DOHH2 (cell line): ENCODE measurements at regions not wholly inside any gene's neighbourhood (a gene's known extent, or its start where the extent isn't known, plus 50 kb on each side); places are given as distances from the start of the nearest gene placed in this dataset.
"Not testable (repeated sequence)": the region's sequence is repeated elsewhere in the genome, so short reads cannot be mapped to it uniquely, and the experiment has no call there.

Experiments used
- H3F3A ChIP-seq: fragments of 200-600 bp; sonication (generic), shearing (Covaris generic); 2 replicates; pipeline ENCODE4 v1.6.0; 2016; ENCODE audit warnings: antibody characterized with exemption, mild to moderate bottlenecking; ENCODE audit not compliant: control insufficient read depth, insufficient read depth
- H3K27ac ChIP-seq: fragments of 200-600 bp; sonication (generic); 2 replicates; pipeline ENCODE4 v1.5.1; 2014; ENCODE audit warnings: low read depth, mild to moderate bottlenecking, low read length, moderate library complexity
- H3K27me3 ChIP-seq: fragments of 200-600 bp; sonication (generic); 2 replicates; pipeline ENCODE4 v1.6.1; 2014; ENCODE audit warnings: mild to moderate bottlenecking, low read length, mixed read lengths; ENCODE audit not compliant: control insufficient read depth
- H3K36me3 ChIP-seq: fragments of 200-600 bp; sonication (generic); 2 replicates; pipeline ENCODE4 v1.6.1; 2014; ENCODE audit warnings: mild to moderate bottlenecking, low read length, moderate library complexity, mixed read lengths; ENCODE audit not compliant: control insufficient read depth
- H3K4me1 ChIP-seq: fragments of 200-600 bp; sonication (generic); 2 replicates; pipeline ENCODE4 v1.6.1; 2014; ENCODE audit warnings: mild to moderate bottlenecking, low read length, mixed read lengths; ENCODE audit not compliant: control insufficient read depth
- H3K4me2 ChIP-seq: fragments of 200-600 bp; sonication (generic); 2 replicates; pipeline ENCODE4 v1.6.0; 2014; ENCODE audit warnings: mild to moderate bottlenecking, low read length, moderate library complexity
- H3K4me3 ChIP-seq: fragments of 200-600 bp; sonication (generic); 2 replicates; pipeline ENCODE4 v1.5.1; 2014; ENCODE audit warnings: mild to moderate bottlenecking, low read length, mixed read lengths
- H3K79me2 ChIP-seq: fragments of 200-600 bp; sonication (generic); 2 replicates; pipeline ENCODE4 v1.6.1; 2014; ENCODE audit warnings: mild to moderate bottlenecking, low read length, mixed read lengths; ENCODE audit not compliant: control insufficient read depth
- H3K9me2 ChIP-seq: fragments of 200-600 bp; sonication (generic); replicated peaks from 2 replicates; pipeline ENCODE4 v1.6.1; 2014; ENCODE audit warnings: mild to moderate bottlenecking, low read length, mixed read lengths; ENCODE audit not compliant: control insufficient read depth
- H3K9me3 ChIP-seq: fragments of 200-600 bp; sonication (generic); 2 replicates; pipeline ENCODE4 v1.6.1; 2014; ENCODE audit warnings: antibody characterized with exemption, low read length, mixed read lengths; ENCODE audit not compliant: control insufficient read depth, insufficient read depth
- H4K20me1 ChIP-seq: fragments of 200-600 bp; sonication (generic); 2 replicates; pipeline ENCODE4 v1.6.0; 2014; ENCODE audit warnings: low read depth, mild to moderate bottlenecking, antibody characterized with exemption, low read length, moderate library complexity; ENCODE audit not compliant: control insufficient read depth, insufficient read depth
- EZH2phosphoT487 ChIP-seq: fragments of 200-600 bp; sonication (generic); IDR thresholded peaks from 2 replicates; pipeline ENCODE4 v1.6.1; 2017; ENCODE audit warnings: borderline replicate concordance, mild to moderate bottlenecking, antibody characterized with exemption, low read length, moderate library complexity, mixed read lengths
- TF ChIP-seq, protein P1 (sequence below): fragments of 200-600 bp; sonication (generic); IDR thresholded peaks from one replicate; pipeline ENCODE4 v1.5.1; 2014; ENCODE audit warnings: antibody characterized with exemption, mild to moderate bottlenecking, low read depth, low read length; ENCODE audit not compliant: poor library complexity, severe bottlenecking

DNA sequence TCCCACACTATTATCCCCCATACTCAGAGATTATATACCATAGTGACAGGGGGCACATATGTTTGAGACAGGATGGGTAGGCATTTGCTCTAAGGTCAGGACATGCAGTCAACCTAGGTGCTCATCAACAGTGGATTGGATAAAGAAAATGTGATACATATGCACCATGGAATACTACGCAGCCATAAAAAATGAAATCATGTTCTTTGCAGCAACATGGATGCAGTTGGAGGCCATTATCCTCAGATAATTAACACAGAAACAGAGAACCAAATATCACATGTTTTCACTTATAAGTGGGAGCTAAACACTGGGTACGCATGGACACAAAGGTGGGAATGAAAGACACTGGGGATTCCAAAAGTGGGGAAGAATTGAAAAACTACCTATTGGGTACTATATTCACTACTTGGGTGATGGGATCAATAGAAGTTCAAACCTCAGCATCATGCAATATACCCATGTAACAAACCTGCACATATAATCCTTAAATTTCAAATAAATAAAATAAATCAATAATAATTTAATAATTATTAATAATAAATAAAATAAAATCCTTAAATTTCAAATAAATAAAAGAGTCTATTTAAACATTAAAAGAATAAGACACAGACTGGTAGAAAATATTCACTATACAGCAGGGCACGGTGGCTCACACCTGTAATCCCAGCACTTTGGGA lies 160.1 kb upstream of the CNOT2 start:
- H3K4me1 ChIP-seq = peaks cover 14% of the 10 kb centered on the region
- no peak overlapping the region for H3K4me2 ChIP-seq
- no peaks in the 10 kb centered on the region for H3K9me3 ChIP-seq
- no peaks in the 10 kb centered on the region for H3K36me3 ChIP-seq
- no peaks in the 10 kb centered on the region for H4K20me1 ChIP-seq
- H3K4me3 ChIP-seq = no peak overlapping the region
- H3K27me3 ChIP-seq = no peaks in the 10 kb centered on the region
- H3K27ac ChIP-seq = no peak overlapping the region
- no peaks in the 10 kb centered on the region for H3K79me2 ChIP-seq
- H3F3A ChIP-seq = no peaks in the 10 kb centered on the region
- no peaks in the 10 kb centered on the region for H3K9me2 ChIP-seq
- no peak for TF ChIP-seq EZH2phosphoT487
- TF ChIP-seq, protein P1, sequence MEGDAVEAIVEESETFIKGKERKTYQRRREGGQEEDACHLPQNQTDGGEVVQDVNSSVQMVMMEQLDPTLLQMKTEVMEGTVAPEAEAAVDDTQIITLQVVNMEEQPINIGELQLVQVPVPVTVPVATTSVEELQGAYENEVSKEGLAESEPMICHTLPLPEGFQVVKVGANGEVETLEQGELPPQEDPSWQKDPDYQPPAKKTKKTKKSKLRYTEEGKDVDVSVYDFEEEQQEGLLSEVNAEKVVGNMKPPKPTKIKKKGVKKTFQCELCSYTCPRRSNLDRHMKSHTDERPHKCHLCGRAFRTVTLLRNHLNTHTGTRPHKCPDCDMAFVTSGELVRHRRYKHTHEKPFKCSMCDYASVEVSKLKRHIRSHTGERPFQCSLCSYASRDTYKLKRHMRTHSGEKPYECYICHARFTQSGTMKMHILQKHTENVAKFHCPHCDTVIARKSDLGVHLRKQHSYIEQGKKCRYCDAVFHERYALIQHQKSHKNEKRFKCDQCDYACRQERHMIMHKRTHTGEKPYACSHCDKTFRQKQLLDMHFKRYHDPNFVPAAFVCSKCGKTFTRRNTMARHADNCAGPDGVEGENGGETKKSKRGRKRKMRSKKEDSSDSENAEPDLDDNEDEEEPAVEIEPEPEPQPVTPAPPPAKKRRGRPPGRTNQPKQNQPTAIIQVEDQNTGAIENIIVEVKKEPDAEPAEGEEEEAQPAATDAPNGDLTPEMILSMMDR = no peak

DNA sequence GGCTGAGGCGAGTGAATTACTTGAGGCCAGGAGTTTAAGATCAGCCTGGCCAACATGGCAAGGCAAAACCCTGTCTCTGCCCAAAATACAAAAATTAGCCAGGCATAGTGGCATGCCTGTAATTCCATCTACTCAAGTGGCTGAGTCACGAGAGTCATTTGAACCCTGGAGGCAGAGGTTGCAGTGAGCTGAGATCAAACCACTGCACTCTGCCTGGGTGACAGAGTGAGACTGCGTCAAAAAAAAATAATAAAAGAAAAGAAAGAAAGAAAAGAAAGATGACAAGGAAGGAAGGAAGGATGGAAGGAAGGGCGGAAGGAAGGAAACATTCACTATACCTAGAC lies 159.6 kb upstream of the CNOT2 start:
- Histone ChIP-seq H3K36me3 (no peaks in the 10 kb centered on the region), H3K9me3 (no peaks in the 10 kb centered on the region), H3K79me2 (no peaks in the 10 kb centered on the region), H3F3A (no peaks in the 10 kb centered on the region), H4K20me1 (no peaks in the 10 kb centered on the region), H3K9me2 (no peaks in the 10 kb centered on the region), H3K27ac (no peak overlapping the region), H3K4me3 (no peak overlapping the region), H3K4me2 (no peak overlapping the region), H3K27me3 (no peaks in the 10 kb centered on the region), H3K4me1 (peaks cover 14% of the 10 kb centered on the region)
- TF ChIP-seq, protein P1 = no peak
- no peak for TF ChIP-seq EZH2phosphoT487

DNA sequence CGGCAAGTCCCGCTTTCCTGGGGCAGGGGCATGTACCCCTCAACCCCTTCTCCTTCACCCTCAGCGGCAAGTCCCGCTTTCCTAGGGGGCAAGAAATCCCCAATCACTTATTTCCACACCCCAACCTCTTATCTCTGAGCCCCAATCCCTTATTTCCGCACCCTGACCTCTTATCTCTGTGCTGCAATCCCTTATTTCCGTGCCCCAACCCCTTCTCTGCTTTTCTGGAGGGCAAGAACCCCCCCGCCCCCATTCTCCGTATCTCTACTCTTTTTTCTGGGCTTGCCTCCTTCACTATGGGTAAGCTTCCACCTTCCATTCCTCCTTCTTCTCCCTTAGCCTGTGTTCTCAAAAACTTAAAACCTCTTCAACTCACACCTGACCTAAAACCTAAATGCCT lies 156.9 kb upstream of the CNOT2 start:
- not testable (repeated sequence) for H3K4me3 ChIP-seq, H3K36me3 ChIP-seq, H4K20me1 ChIP-seq, H3K9me3 ChIP-seq, H3K4me2 ChIP-seq, H3K27ac ChIP-seq, H3F3A ChIP-seq, H3K4me1 ChIP-seq, H3K9me2 ChIP-seq, H3K27me3 ChIP-seq, H3K79me2 ChIP-seq

DNA sequence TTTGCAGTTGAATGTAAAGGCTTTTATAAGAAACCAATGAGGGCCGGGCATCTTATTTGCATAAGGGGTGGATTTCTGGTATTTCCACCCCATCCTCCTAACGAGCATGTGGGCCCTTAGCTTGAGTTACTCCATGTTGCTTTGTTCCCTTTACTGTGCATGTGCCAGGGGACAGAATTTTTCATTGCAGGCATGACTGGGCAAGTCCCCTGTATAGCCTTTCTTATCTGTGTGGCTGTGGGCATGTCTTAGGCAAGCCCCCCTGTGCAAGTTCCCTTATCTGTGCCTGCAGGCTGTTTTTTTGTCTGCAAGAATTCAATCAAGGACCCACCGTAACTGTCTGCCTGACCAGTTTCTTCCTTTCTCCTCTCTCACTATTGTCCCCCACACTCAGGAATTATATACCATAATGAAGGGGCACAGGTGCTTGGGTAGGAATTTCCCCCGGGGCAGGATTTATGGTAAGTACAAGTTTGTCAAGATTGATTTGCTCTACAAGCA lies 152.2 kb upstream of the CNOT2 start:
- Histone ChIP-seq H4K20me1 (no peaks in the 10 kb centered on the region), H3K79me2 (no peaks in the 10 kb centered on the region), H3K4me2 (no peak overlapping the region), H3K36me3 (no peaks in the 10 kb centered on the region), H3K9me2 (no peaks in the 10 kb centered on the region), H3F3A (peaks cover 2% of the 10 kb centered on the region; the same call in 1 of the 2 replicates), H3K9me3 (peaks cover 3% of the 10 kb centered on the region; the same call in 1 of the 2 replicates), H3K27ac (no peak overlapping the region), H3K27me3 (no peaks in the 10 kb centered on the region), H3K4me1 (peaks cover 3% of the 10 kb centered on the region; the same call in 1 of the 2 replicates), H3K4me3 (no peak overlapping the region)
- TF ChIP-seq, protein P1 = no peak
- TF ChIP-seq EZH2phosphoT487 = no peak
